22Rv1 (cell line): ENCODE measurements at regions not wholly inside any gene's neighbourhood (a gene's known extent, or its start where the extent isn't known, plus 50 kb on each side); places are given as distances from the start of the nearest gene placed in this dataset.

Experiments used
- H3K27ac ChIP-seq: fragments of 450-650 bp; 2 replicates; pipeline ENCODE4 v1.5.1; 2017
- CTCF ChIP-seq: fragments of 450-650 bp; IDR thresholded peaks from 2 replicates; pipeline ENCODE4 v1.5.1; 2017; ENCODE audit warnings: mild to moderate bottlenecking
- ZFX ChIP-seq: fragments of 450-650 bp; IDR thresholded peaks from 2 replicates; pipeline ENCODE4 v1.6.1; 2017; ENCODE audit warnings: antibody characterized with exemption, borderline replicate concordance

- no peak for TF ChIP-seq CTCF
- TF ChIP-seq ZFX: no peak
- H3K27ac ChIP-seq: no peak overlapping the region
Measured at GRCh38 chr2:176960061-176960460, 252.5 kb upstream of the HNRNPA3 start.

- no peak for TF ChIP-seq ZFX
- no peak overlapping the region for H3K27ac ChIP-seq
Measured at GRCh38 chr2:176960736-176961520, 251.7 kb upstream of the HNRNPA3 start.

DNA sequence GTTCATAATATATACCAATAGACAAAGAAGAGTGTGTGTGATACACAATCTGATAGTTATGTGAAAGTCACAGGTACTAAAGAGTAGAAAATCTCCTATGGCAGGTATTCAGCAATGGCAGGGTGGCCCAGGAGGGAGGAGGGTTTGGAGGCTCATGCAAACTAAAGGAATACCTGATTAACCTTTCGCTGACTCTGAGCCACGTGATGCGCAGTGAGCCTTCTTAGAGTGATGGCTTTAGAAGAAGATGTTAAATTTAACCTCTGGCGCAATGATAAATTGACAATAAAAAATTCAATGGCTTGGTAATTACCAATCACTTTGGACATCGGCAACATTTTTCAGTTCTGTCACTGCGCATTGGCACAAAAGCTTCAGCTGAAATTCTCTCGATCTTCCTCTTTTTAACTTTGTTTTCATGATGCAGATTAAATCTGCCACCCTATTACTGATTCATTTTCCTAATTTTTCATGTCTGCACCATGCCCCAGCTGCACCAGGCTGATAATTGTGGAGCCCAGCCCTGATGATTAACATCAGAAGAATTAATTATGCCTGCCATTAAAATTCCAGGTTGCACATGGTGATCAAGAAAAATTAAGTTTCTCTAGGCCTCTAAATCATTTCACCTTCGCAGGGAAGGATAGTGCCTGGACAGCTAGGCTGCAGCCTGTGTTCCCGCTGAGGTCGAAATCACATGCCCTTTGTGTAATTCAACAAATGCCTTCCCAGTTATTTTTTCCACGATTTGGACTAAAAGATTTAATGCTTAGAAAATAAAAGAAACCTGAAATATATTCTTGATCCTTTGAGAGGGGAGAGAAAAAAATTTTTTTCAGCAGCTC lies 250.6 kb upstream of the HNRNPA3 start:
- H3K27ac ChIP-seq: no peak overlapping the region
- TF ChIP-seq CTCF (no peak), ZFX (no peak)

GRCh38 chr2:176963568-176964287 lies 248.9 kb upstream of the HNRNPA3 start:
- H3K27ac ChIP-seq: no peak overlapping the region

DNA sequence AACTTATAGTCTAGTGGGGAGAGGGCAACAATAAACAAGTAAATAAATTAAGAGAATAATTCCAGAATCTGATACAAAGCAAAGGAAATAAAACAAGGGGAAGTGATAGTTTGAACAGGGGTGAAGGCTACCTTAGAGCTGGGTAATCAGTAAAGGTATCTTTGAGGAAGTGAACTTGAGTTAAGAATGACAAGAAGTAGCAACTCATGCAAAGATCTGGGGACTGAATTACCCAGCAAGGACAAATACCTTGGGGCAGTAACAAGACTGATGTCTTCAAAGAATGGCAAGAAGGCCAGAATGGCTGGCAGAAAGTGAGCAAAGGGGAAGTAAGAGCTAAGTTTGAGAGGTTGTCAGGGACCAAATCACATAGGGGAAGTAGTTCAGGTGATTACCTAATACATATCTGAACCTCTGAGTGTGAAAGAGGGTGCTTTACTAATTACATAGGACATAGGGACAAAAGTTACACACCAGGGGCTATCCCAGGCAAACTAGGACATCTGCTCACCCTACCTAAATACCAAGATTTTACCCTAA lies 244.6 kb upstream of the HNRNPA3 start:
- TF ChIP-seq CTCF (no peak), ZFX (no peak)
- H3K27ac ChIP-seq: no peak overlapping the region

More at GRCh38 chr2:176963568-176964287, 248.9 kb upstream of the HNRNPA3 start:
- no peak for TF ChIP-seq ZFX
- no peak for TF ChIP-seq CTCF

- no peak for TF ChIP-seq CTCF
- no peak for TF ChIP-seq ZFX
- H3K27ac ChIP-seq: no peak overlapping the region
Measured at GRCh38 chr2:176969642-176970359, 242.8 kb upstream of the HNRNPA3 start.
